Progenitor cell of endocrine pancreas (in vitro differentiated cells): ENCODE measurements at regions not wholly inside any gene's neighbourhood (a gene's known extent, or its start where the extent isn't known, plus 50 kb on each side); places are given as distances from the start of the nearest gene placed in this dataset.

Experiments used
- DNase-seq: peaks from one replicate; pipeline ENCODE4 v3.0.0; 2021; ENCODE audit warnings: low spot score; ENCODE audit not compliant: unreplicated experiment
- H3K27ac Mint-ChIP-seq: 2 replicates; pipeline ENCODE4 v1.8.0; 2021; ENCODE audit warnings: mild to moderate bottlenecking, moderate library complexity, mixed read lengths
- H3K27me3 Mint-ChIP-seq: 2 replicates; pipeline ENCODE4 v1.8.0; 2021; ENCODE audit warnings: mixed read lengths
- H3K36me3 Mint-ChIP-seq: 2 replicates; pipeline ENCODE4 v1.8.0; 2022; ENCODE audit warnings: mixed read lengths; ENCODE audit not compliant: insufficient read depth
- H3K4me1 Mint-ChIP-seq: 2 replicates; pipeline ENCODE4 v1.8.0; 2021; ENCODE audit warnings: low read depth, mixed read lengths
- H3K4me3 Mint-ChIP-seq: 2 replicates; pipeline ENCODE4 v1.8.0; 2021; ENCODE audit warnings: low read depth, mild to moderate bottlenecking, moderate library complexity, mixed read lengths
- H3K9me3 Mint-ChIP-seq: 2 replicates; pipeline ENCODE4 v1.8.0; 2021; ENCODE audit warnings: low read depth, mixed read lengths
- TF ChIP-seq, protein P1 (sequence below): fragments of 200-600 bp; sonication (generic); IDR thresholded peaks from one replicate; pipeline ENCODE4 v1.5.0; 2021; ENCODE audit warnings: antibody characterized with exemption, mild to moderate bottlenecking; ENCODE audit not compliant: unreplicated experiment

DNA sequence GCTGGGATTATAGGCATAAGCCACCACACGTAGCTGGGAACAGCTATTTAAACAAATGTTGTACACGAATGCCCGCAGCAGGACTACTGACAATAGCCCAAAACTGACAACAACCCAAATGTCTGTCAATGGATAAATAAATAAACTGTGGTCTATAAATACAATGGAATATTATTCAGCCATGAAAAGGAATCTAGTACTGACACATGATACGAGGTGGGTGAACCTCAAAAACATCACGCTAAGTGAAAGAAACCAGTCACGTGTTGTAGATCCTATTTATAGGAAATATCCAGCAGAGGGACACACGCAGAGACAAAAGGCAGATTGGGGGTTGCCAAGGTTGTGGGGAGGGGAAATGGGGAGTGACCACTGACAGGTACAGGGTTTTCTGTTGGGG lies 390.0 kb upstream of the TNRC6C start:
- H3K27ac Mint-ChIP-seq: no peak overlapping the region
- H3K9me3 Mint-ChIP-seq: no peaks in the 10 kb centered on the region
- H3K4me3 Mint-ChIP-seq: no peak overlapping the region
- TF ChIP-seq, protein P1, sequence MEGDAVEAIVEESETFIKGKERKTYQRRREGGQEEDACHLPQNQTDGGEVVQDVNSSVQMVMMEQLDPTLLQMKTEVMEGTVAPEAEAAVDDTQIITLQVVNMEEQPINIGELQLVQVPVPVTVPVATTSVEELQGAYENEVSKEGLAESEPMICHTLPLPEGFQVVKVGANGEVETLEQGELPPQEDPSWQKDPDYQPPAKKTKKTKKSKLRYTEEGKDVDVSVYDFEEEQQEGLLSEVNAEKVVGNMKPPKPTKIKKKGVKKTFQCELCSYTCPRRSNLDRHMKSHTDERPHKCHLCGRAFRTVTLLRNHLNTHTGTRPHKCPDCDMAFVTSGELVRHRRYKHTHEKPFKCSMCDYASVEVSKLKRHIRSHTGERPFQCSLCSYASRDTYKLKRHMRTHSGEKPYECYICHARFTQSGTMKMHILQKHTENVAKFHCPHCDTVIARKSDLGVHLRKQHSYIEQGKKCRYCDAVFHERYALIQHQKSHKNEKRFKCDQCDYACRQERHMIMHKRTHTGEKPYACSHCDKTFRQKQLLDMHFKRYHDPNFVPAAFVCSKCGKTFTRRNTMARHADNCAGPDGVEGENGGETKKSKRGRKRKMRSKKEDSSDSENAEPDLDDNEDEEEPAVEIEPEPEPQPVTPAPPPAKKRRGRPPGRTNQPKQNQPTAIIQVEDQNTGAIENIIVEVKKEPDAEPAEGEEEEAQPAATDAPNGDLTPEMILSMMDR: no peak
- no peaks in the 10 kb centered on the region for H3K36me3 Mint-ChIP-seq
- peaks cover 47% of the 10 kb centered on the region for H3K27me3 Mint-ChIP-seq
- no peaks in the 10 kb centered on the region for H3K4me1 Mint-ChIP-seq
- no peak for DNase-seq

DNA sequence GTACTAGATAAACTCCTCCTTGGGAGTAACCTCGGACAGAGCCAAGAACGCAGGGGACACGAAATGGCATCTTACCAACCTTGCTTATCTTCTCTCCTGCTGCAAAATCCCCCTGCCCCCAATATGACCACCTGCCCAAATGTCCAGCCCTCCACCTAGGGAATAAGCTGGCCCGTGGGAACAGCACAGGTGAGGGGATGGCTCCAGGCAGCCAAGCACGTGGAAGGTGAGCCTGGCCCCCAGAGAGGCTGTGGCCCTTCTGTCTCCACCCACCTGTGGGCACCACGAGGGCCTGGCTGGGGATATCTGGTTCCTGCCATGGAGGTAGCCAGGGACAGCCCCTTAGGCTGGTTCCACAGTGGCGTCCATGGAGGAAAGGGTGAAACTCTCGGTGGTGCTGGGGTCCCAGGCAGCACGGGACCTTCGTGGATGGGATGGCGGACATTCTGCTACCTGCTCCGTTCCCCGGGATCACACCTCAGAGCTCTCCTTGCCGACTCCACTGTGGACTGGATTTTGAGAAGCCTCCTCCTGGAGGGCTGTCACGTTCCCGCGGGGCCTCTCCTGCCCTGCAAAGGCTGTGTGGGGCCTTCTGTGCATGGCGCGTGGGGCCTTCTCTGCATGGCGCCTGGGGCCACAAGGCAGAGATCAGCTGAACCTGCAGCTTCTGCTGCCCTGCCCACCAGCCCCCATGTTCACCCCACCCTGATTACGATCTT lies 388.5 kb upstream of the TNRC6C start:
- TF ChIP-seq, protein P1: no peak
- Mint-ChIP-seq H3K27ac (no peak overlapping the region), H3K4me3 (no peak overlapping the region)

DNA sequence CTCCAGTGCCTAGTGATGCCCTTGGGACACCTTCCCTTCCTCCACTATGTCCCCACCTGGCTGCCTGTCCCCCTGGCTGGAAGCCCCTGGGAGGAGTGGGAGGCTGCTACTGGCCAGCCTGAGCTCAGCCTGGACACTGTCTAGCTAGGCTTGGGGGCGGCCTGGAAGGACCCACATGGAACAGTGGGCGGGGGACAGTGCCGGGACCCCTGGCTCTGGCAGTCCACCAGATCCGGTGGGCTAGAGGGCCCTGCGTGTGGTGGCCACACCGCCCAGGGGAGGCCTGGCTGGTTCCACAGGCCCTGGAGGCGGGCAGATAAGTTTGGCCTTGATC lies 388.0 kb upstream of the TNRC6C start:
- Mint-ChIP-seq H3K9me3 (no peaks in the 10 kb centered on the region), H3K27ac (no peak overlapping the region), H3K4me3 (no peak overlapping the region), H3K27me3 (peaks cover 58% of the 10 kb centered on the region), H3K4me1 (no peaks in the 10 kb centered on the region), H3K36me3 (no peaks in the 10 kb centered on the region)
- TF ChIP-seq, protein P1: no peak
- DNase-seq: no peak

More for the DNA sequence above, 388.5 kb upstream of the TNRC6C start:
- no peaks in the 10 kb centered on the region for H3K4me1 Mint-ChIP-seq
- peaks cover 55% of the 10 kb centered on the region for H3K27me3 Mint-ChIP-seq
- DNase-seq: no peak
- no peaks in the 10 kb centered on the region for H3K9me3 Mint-ChIP-seq
- H3K36me3 Mint-ChIP-seq: no peaks in the 10 kb centered on the region

DNA sequence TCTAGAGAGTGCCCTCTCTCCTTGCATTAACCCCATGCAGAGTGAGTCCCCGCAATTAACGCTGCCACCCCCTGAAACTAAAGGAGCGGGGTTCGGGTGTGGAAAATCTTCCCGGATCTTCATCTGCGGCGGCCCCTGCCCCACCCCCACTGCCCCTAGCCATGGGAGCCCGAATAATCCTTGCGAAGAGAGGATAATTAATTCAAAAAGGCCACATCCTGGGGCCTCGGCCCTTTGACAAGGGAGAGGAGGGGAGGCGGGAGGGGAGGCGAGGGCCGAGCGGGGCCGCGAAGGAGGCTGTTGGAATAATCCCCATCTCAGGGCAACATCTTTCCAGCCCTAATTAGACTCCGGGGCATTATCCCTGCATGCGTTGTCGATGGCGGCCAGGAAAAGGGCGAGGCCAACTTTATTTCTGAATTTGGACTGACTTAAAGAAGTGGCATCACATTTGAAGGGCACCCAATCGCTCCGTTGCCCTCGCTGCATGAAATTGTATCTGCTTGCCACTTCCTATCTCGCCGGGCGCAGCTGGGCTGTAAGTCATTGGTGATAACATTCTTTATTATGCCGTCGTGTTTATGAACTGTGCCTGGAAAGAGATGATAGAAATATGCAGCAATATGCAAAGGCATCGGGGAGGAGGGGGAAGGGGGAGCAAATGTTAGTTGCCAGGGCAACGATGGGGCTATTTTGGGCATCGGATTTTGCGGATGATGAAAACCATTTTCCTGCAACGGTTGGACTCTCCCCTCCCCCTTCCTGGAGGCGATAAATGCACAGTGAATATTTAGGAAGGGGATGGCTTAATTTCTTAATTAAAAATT lies 387.1 kb upstream of the TNRC6C start:
- Mint-ChIP-seq H3K4me3 (no peak overlapping the region), H3K27me3 (peaks cover 56% of the 10 kb centered on the region)
- no peak for DNase-seq

DNA sequence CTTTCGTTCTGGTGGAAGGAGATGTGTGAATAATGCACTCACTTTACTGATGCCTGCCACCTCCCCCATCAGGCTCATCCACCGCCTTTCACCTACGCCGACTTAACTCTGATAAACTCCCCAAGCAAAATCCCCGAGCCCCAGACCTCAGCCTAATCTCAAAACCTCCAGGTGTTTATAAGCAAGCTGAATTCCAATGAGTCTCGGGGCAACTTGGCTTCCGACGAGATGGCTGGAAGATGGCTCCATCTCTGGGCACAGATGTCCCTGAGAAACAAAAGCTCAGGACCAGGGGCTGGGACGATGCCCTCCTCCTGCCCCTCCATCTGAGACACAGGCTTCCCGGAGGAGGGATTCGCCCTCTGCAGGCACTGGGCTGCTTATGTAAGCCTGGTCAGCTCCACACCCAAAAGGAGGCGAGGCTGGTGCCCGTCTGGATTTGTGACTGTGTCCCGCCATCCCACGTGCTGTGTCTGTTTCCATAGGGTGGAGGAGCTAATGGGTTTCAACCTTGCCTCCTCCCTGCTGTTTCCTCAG lies 386.4 kb upstream of the TNRC6C start:
- no peak overlapping the region for H3K4me3 Mint-ChIP-seq
- TF ChIP-seq, protein P1: no peak
- H3K9me3 Mint-ChIP-seq: no peaks in the 10 kb centered on the region
- H3K27ac Mint-ChIP-seq: no peak overlapping the region
- no peaks in the 10 kb centered on the region for H3K4me1 Mint-ChIP-seq
- peaks cover 51% of the 10 kb centered on the region for H3K27me3 Mint-ChIP-seq
- no peak for DNase-seq
- no peaks in the 10 kb centered on the region for H3K36me3 Mint-ChIP-seq

More for the DNA sequence above, 387.1 kb upstream of the TNRC6C start:
- H3K36me3 Mint-ChIP-seq: no peaks in the 10 kb centered on the region
- TF ChIP-seq, protein P1: no peak
- no peaks in the 10 kb centered on the region for H3K4me1 Mint-ChIP-seq
- no peak overlapping the region for H3K27ac Mint-ChIP-seq
- H3K9me3 Mint-ChIP-seq: no peaks in the 10 kb centered on the region
